ENCODE measurements at regions not wholly inside any gene's neighbourhood (a gene's known extent, or its start where the extent isn't known, plus 50 kb on each side); places are given as distances from the start of the nearest gene placed in this dataset.

- TF ChIP-seq CTCF (IDR thresholded peaks at IDR 0.05; ENCODE audit: borderline replicate concordance, extremely low read depth, low read length, poor library complexity, severe bottlenecking) (no peak), EZH2 (IDR thresholded peaks at IDR 0.05; ENCODE audit: borderline replicate concordance, low read depth, low read length, severe bottlenecking) (no peak)
Measured at GRCh38 chr3:176615826-176616225, 581.5 kb downstream of the TBL1XR1 start.
